ENCODE measurements at regions not wholly inside any gene's neighbourhood (a gene's known extent, or its start where the extent isn't known, plus 50 kb on each side); places are given as distances from the start of the nearest gene placed in this dataset.
A peak's percentile ranks its signal among the peaks of the same experiment; 100 is the strongest.

DNA sequence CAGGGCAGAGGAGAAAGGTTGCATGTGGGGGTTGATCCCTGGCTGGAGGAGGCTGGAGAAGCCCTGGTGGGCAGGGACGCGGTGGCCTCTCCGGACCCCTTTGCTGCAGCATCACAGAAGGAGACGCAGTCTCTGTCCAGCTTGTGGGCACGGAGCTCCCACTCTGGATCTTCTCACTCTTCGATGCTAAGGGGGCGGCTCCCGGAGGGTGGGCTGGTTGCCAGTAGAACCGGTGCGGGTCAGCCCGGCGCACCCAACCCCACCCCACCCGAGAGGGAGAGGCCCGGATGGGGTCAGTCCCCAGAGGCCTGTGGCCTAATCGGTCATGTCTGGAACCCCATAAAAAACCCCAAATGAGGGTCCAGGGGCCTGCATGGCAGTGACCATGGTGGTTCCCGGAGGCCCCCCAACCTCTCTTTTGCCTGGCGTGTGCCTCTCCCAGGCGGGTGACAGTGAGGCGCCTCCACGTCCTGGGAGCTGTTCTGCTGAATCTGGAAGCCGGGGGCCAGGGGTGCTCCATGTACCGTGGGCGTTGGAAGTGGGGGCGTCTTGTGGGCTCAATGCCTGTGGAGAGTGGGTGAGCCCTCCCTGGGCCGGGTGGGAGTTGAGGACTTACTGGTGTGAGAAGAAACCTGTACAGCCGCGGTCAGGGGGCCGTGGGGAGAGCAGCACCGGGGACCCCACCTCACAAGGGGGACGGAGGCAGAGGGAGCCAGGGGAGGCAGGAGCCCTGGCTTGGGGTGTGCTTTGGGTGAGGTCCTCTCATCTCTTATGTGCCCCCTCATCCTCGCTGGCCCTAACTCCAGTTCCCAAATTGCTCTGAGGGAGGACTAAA, 79.6 kb downstream of the RTP5 start:
- Histone ChIP-seq H3K4me3 (ENCODE audit: low read length) (no peak overlapping the region), H3K27me3 (ENCODE audit: control insufficient read depth, insufficient read depth, low read length) (no peaks in the 10 kb centered on the region), H3K9me3 (replicated peaks; ENCODE audit: control insufficient read depth, low read depth, low read length) (no peaks in the 10 kb centered on the region), H3K4me1 (ENCODE audit: control insufficient read depth, insufficient read depth, low read length) (peaks cover 4% of the 10 kb centered on the region), H3K27ac (ENCODE audit: low read length) (no peak overlapping the region), H3K36me3 (ENCODE audit: control insufficient read depth, insufficient read depth, low read length) (no peaks in the 10 kb centered on the region)
- 75% methylated on average over 22 of the region's 31 CpGs for WGBS (ENCODE audit: insufficient coverage)
- DNase-seq, result no peak

DNA sequence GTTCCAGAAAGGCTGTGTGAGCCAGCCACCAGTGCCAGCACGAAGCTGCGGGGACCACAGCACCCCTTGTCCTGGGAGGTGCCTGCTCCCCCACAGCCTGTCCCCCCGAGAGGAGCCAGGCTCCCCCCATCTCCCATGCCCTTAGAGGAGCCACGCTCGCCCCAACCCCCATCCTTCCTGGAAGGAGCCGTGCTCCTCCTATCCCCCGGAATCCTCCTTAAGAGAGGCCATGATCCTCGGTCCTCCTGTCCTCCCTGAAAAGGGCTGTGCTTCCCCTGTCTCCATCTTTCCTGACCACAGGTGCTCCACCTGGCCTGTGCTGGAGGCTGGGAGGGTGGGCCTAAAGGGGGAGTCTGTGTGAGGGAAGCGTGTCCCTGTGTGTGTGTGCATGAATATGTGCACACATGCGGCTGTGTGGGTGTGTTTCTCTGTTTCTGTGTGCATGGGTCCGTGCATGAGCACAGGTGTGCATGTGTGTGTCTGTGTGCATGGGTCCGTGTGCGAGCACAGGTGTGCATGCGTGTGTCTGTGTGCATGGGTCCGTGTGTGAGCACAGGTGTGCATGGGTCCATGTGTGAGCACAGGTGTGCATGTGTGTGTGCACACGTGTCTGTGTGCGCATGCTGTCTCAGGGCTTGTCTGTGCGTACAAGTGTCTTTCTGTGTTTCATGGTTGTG, 80.3 kb downstream of the RTP5 start:
- H3K9me3 ChIP-seq (replicated peaks; ENCODE audit: control insufficient read depth, low read depth, low read length), result no peaks in the 10 kb centered on the region
- 90% methylated on average over 9 of the region's 18 CpGs for WGBS (ENCODE audit: insufficient coverage)

GRCh38 chr2:241950413-241951315, 81.1 kb downstream of the RTP5 start:
- Histone ChIP-seq H3K4me1 (ENCODE audit: control insufficient read depth, insufficient read depth, low read length) (peaks cover 4% of the 10 kb centered on the region), H3K4me3 (ENCODE audit: low read length) (no peak overlapping the region), H3K27me3 (ENCODE audit: control insufficient read depth, insufficient read depth, low read length) (no peaks in the 10 kb centered on the region), H3K9me3 (replicated peaks; ENCODE audit: control insufficient read depth, low read depth, low read length) (no peaks in the 10 kb centered on the region), H3K36me3 (ENCODE audit: control insufficient read depth, insufficient read depth, low read length) (no peaks in the 10 kb centered on the region), H3K27ac (ENCODE audit: low read length) (no peak overlapping the region)
- 23% methylated on average over 37 of the region's 45 CpGs for WGBS (ENCODE audit: insufficient coverage)
- DNase-seq, result peak; percentile 82

More for the DNA sequence above, 80.3 kb downstream of the RTP5 start:
- no peaks in the 10 kb centered on the region for H3K36me3 ChIP-seq (ENCODE audit: control insufficient read depth, insufficient read depth, low read length)
- DNase-seq, result no peak
- no peak overlapping the region for H3K27ac ChIP-seq (ENCODE audit: low read length)
- H3K27me3 ChIP-seq (ENCODE audit: control insufficient read depth, insufficient read depth, low read length), result no peaks in the 10 kb centered on the region
- peaks cover 4% of the 10 kb centered on the region for H3K4me1 ChIP-seq (ENCODE audit: control insufficient read depth, insufficient read depth, low read length)
- no peak overlapping the region for H3K4me3 ChIP-seq (ENCODE audit: low read length)

GRCh38 chr2:241951316-241951700, 81.8 kb downstream of the RTP5 start:
- H3K4me1 ChIP-seq (ENCODE audit: control insufficient read depth, insufficient read depth, low read length), result peaks cover 4% of the 10 kb centered on the region
- H3K27ac ChIP-seq (ENCODE audit: low read length), result no peak overlapping the region
- no peak overlapping the region for H3K4me3 ChIP-seq (ENCODE audit: low read length)
- no peaks in the 10 kb centered on the region for H3K9me3 ChIP-seq (replicated peaks; ENCODE audit: control insufficient read depth, low read depth, low read length)
- no CpG with 5 or more reads among the region's 4 CpGs for WGBS (ENCODE audit: insufficient coverage)
- no peaks in the 10 kb centered on the region for H3K36me3 ChIP-seq (ENCODE audit: control insufficient read depth, insufficient read depth, low read length)
- DNase-seq, result peak; percentile 24
- no peaks in the 10 kb centered on the region for H3K27me3 ChIP-seq (ENCODE audit: control insufficient read depth, insufficient read depth, low read length)

DNA sequence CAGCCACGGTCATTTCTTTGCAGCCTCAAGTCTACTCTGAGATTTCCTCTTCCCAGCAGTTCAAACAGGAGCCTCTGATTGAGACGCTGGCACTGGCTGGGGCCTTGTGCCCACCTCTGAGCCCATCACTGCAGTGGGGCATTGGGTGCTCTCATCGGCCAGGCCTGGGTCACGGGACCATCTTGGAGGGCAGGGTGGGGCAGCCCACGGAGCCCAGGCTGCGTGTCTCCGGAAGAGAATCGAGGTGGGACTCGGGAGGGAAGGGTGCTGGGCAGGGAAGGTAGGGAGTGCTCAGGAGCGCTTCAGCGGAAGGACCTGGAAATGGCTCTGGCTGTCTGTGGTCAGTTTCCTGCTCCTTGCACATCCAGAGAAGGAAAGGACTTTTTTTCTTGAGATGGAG, 82.4 kb downstream of the RTP5 start:
- no peaks in the 10 kb centered on the region for H3K27me3 ChIP-seq (ENCODE audit: control insufficient read depth, insufficient read depth, low read length)
- peaks cover 4% of the 10 kb centered on the region for H3K4me1 ChIP-seq (ENCODE audit: control insufficient read depth, insufficient read depth, low read length)
- no peaks in the 10 kb centered on the region for H3K36me3 ChIP-seq (ENCODE audit: control insufficient read depth, insufficient read depth, low read length)
- DNase-seq, result no peak
- WGBS (ENCODE audit: insufficient coverage), result 79% methylated on average over 11 of the region's 11 CpGs
- H3K27ac ChIP-seq (ENCODE audit: low read length), result no peak overlapping the region
- no peaks in the 10 kb centered on the region for H3K9me3 ChIP-seq (replicated peaks; ENCODE audit: control insufficient read depth, low read depth, low read length)
- no peak overlapping the region for H3K4me3 ChIP-seq (ENCODE audit: low read length)

GRCh38 chr2:241952816-241953215, 83.3 kb downstream of the RTP5 start:
- 84% methylated on average over 11 of the region's 16 CpGs for WGBS (ENCODE audit: insufficient coverage)
- Histone ChIP-seq H3K9me3 (replicated peaks; ENCODE audit: control insufficient read depth, low read depth, low read length) (no peaks in the 10 kb centered on the region), H3K27me3 (ENCODE audit: control insufficient read depth, insufficient read depth, low read length) (no peaks in the 10 kb centered on the region), H3K36me3 (ENCODE audit: control insufficient read depth, insufficient read depth, low read length) (no peaks in the 10 kb centered on the region), H3K27ac (ENCODE audit: low read length) (no peak overlapping the region), H3K4me1 (ENCODE audit: control insufficient read depth, insufficient read depth, low read length) (peaks cover 4% of the 10 kb centered on the region), H3K4me3 (ENCODE audit: low read length) (no peak overlapping the region)
- no peak for DNase-seq

- Histone ChIP-seq H3K9me3 (replicated peaks; ENCODE audit: control insufficient read depth, low read depth, low read length) (no peaks in the 10 kb centered on the region), H3K27ac (ENCODE audit: low read length) (no peak overlapping the region), H3K27me3 (ENCODE audit: control insufficient read depth, insufficient read depth, low read length) (no peaks in the 10 kb centered on the region), H3K4me1 (ENCODE audit: control insufficient read depth, insufficient read depth, low read length) (peaks cover 4% of the 10 kb centered on the region), H3K36me3 (ENCODE audit: control insufficient read depth, insufficient read depth, low read length) (no peaks in the 10 kb centered on the region), H3K4me3 (ENCODE audit: low read length) (no peak overlapping the region)
- WGBS (ENCODE audit: insufficient coverage), result 90% methylated on average over 24 of the region's 33 CpGs
- no peak for DNase-seq
These were observed 83.9 kb downstream of the RTP5 start for GRCh38 chr2:241953324-241953928.

GRCh38 chr2:241956521-241957110, 87.1 kb downstream of the RTP5 start:
- Histone ChIP-seq H3K4me1 (ENCODE audit: control insufficient read depth, insufficient read depth, low read length) (no peaks in the 10 kb centered on the region), H3K27me3 (ENCODE audit: control insufficient read depth, insufficient read depth, low read length) (no peaks in the 10 kb centered on the region), H3K4me3 (ENCODE audit: low read length) (no peak overlapping the region), H3K27ac (ENCODE audit: low read length) (no peak overlapping the region), H3K9me3 (replicated peaks; ENCODE audit: control insufficient read depth, low read depth, low read length) (no peaks in the 10 kb centered on the region), H3K36me3 (ENCODE audit: control insufficient read depth, insufficient read depth, low read length) (peaks cover 3% of the 10 kb centered on the region)
- no peak for DNase-seq
- WGBS (ENCODE audit: insufficient coverage), result 93% methylated on average over 12 of the region's 13 CpGs

- no peak overlapping the region for H3K27ac ChIP-seq (ENCODE audit: low read length)
- no peak for DNase-seq
- H3K4me3 ChIP-seq (ENCODE audit: low read length), result no peak overlapping the region
- H3K4me1 ChIP-seq (ENCODE audit: control insufficient read depth, insufficient read depth, low read length), result no peaks in the 10 kb centered on the region
- peaks cover 3% of the 10 kb centered on the region for H3K36me3 ChIP-seq (ENCODE audit: control insufficient read depth, insufficient read depth, low read length)
- H3K9me3 ChIP-seq (replicated peaks; ENCODE audit: control insufficient read depth, low read depth, low read length), result no peaks in the 10 kb centered on the region
- no peaks in the 10 kb centered on the region for H3K27me3 ChIP-seq (ENCODE audit: control insufficient read depth, insufficient read depth, low read length)
- 71% methylated on average over 14 of the region's 14 CpGs for WGBS (ENCODE audit: insufficient coverage)
These were observed 87.7 kb downstream of the RTP5 start for GRCh38 chr2:241957276-241957675.
